Neural crest cell (in vitro differentiated cells): ENCODE measurements at regions not wholly inside any gene's neighbourhood (a gene's known extent, or its start where the extent isn't known, plus 50 kb on each side); places are given as distances from the start of the nearest gene placed in this dataset.

Experiments used
- DNase-seq: peaks from one replicate; pipeline ENCODE4 v3.0.0; 2021; ENCODE audit warnings: low read depth, mixed read lengths, low spot score
- H3K27ac Mint-ChIP-seq: one replicate; pipeline ENCODE4 v1.8.0; 2021; ENCODE audit warnings: mild to moderate bottlenecking, mixed read lengths; ENCODE audit not compliant: unreplicated experiment
- H3K27me3 Mint-ChIP-seq: 2 replicates; pipeline ENCODE4 v1.8.0; 2021; ENCODE audit warnings: low read depth, mild to moderate bottlenecking, mixed read lengths
- H3K36me3 Mint-ChIP-seq: 2 replicates; pipeline ENCODE4 v1.8.0; 2021; ENCODE audit warnings: low read depth, mild to moderate bottlenecking, mixed read lengths
- H3K4me1 Mint-ChIP-seq: 2 replicates; pipeline ENCODE4 v1.8.0; 2021; ENCODE audit warnings: mixed read lengths
- H3K4me3 Mint-ChIP-seq: one replicate; pipeline ENCODE4 v1.8.0; 2021; ENCODE audit warnings: mild to moderate bottlenecking, mixed read lengths
- H3K9me3 Mint-ChIP-seq: 2 replicates; pipeline ENCODE4 v1.8.0; 2021; ENCODE audit warnings: mixed read lengths
- CTCF ChIP-seq: fragments of 200-600 bp; sonication (generic); conservative IDR thresholded peaks from 2 replicates; pipeline ENCODE4 v1.5.0; 2021; ENCODE audit warnings: antibody characterized with exemption, mild to moderate bottlenecking

DNA sequence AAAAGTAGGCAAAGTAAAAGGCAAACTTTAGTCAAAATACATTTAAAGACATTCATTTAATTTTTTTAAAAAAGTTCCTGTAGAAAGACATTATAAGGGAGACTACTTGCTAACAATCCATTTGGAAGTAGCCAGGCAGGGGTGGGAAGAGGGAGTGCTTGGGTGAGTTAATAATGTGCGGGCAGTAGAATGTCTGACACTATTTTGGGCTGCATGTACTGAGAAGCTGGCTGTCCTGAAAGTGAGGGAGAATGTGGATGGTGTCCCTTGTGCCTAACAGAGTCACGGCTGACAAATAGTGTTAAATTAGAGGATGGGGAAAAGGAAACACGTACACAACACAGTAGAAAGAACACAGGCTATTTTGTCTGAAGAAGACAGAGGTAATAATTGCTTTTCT, 142.5 kb downstream of the LCA5 start:
- Mint-ChIP-seq H3K27ac (no peak overlapping the region), H3K27me3 (no peaks in the 10 kb centered on the region), H3K9me3 (peaks cover 5% of the 10 kb centered on the region), H3K4me1 (peaks cover 5% of the 10 kb centered on the region), H3K4me3 (no peak overlapping the region), H3K36me3 (no peaks in the 10 kb centered on the region)
- DNase-seq: no peak
- no peak for TF ChIP-seq CTCF

GRCh38 chr6:79392094-79392493, 145.1 kb downstream of the LCA5 start:
- no peak for DNase-seq
- H3K27ac Mint-ChIP-seq: no peak overlapping the region
- no peak for TF ChIP-seq CTCF
- no peak overlapping the region for H3K4me3 Mint-ChIP-seq
- no peaks in the 10 kb centered on the region for H3K36me3 Mint-ChIP-seq
- peaks cover 4% of the 10 kb centered on the region for H3K9me3 Mint-ChIP-seq
- H3K4me1 Mint-ChIP-seq: no peaks in the 10 kb centered on the region
- no peaks in the 10 kb centered on the region for H3K27me3 Mint-ChIP-seq

DNA sequence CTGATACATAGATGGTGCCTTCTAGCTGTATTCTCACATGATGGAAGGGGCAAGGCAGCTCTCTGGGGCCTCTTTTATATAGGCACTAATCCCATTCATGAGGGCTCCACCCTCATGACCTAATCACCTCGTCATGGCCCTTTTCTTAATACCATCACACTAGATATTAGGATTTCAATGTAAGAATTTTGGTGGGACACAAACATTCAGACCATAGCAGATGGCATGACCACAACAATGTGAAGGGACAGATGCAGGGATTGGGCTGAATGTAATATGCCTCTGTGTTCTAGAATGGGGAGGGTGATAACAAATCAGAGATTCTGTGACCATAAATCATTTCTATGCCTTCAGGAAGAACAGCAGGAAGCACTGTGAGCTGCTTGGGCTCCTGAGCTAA, 145.8 kb downstream of the LCA5 start:
- no peaks in the 10 kb centered on the region for H3K4me1 Mint-ChIP-seq
- TF ChIP-seq CTCF: no peak
- peaks cover 4% of the 10 kb centered on the region for H3K9me3 Mint-ChIP-seq
- H3K27me3 Mint-ChIP-seq: no peaks in the 10 kb centered on the region
- no peak overlapping the region for H3K27ac Mint-ChIP-seq
- H3K4me3 Mint-ChIP-seq: no peak overlapping the region
- DNase-seq: no peak
- H3K36me3 Mint-ChIP-seq: no peaks in the 10 kb centered on the region

DNA sequence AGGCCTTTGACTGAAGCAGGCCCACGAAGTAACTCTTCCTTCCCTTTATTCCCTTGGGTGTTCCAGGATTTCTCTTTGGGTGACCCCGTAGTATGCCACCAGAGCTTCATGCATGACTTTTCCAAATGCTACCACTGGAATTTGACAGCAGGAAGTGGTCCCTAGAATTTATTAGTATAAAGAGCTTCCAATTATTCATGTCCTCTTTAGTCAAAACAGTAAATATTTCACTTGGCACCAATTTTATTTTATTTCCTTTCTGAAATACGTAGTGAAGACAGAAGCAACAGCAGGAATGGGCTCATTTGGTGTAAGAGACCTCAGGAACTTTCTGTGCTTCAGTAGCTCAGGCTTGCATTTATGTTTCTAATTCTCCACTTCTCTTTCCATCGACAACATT, 151.3 kb downstream of the LCA5 start:
- H3K4me3 Mint-ChIP-seq: no peak overlapping the region
- H3K4me1 Mint-ChIP-seq: no peaks in the 10 kb centered on the region
- H3K36me3 Mint-ChIP-seq: no peaks in the 10 kb centered on the region
- H3K27ac Mint-ChIP-seq: no peak overlapping the region
- no peak for DNase-seq
- TF ChIP-seq CTCF: no peak
- no peaks in the 10 kb centered on the region for H3K27me3 Mint-ChIP-seq
- H3K9me3 Mint-ChIP-seq: peaks cover 2% of the 10 kb centered on the region

GRCh38 chr6:79385333-79385732, 150.9 kb upstream of the HMGN3 start:
- Mint-ChIP-seq H3K4me1 (no peaks in the 10 kb centered on the region), H3K27me3 (no peaks in the 10 kb centered on the region), H3K4me3 (no peak overlapping the region), H3K27ac (no peak overlapping the region), H3K9me3 (peaks cover 2% of the 10 kb centered on the region), H3K36me3 (no peaks in the 10 kb centered on the region)
- no peak for TF ChIP-seq CTCF
- DNase-seq: no peak

GRCh38 chr6:79384845-79385244, 150.4 kb upstream of the HMGN3 start:
- no peak for TF ChIP-seq CTCF
- H3K36me3 Mint-ChIP-seq: no peaks in the 10 kb centered on the region
- H3K4me3 Mint-ChIP-seq: no peak overlapping the region
- DNase-seq: no peak
- no peaks in the 10 kb centered on the region for H3K27me3 Mint-ChIP-seq
- H3K27ac Mint-ChIP-seq: no peak overlapping the region
- H3K4me1 Mint-ChIP-seq: no peaks in the 10 kb centered on the region
- H3K9me3 Mint-ChIP-seq: peaks cover 2% of the 10 kb centered on the region
